PC-3 (cell line): ENCODE measurements at regions not wholly inside any gene's neighbourhood (a gene's known extent, or its start where the extent isn't known, plus 50 kb on each side); places are given as distances from the start of the nearest gene placed in this dataset.

Experiments
- EZH2 ChIP-seq: fragments of 300-600 bp; sonication (generic); IDR thresholded peaks from one replicate; pipeline ENCODE4 v1.6.1; 2017; ENCODE audit warnings: antibody characterized with exemption, mild to moderate bottlenecking, low read length; ENCODE audit not compliant: unreplicated experiment
- TF ChIP-seq, protein P1 (sequence below): fragments of 300-600 bp; sonication (generic); conservative IDR thresholded peaks from 2 replicates; pipeline ENCODE4 v1.5.1; 2017; ENCODE audit warnings: antibody characterized with exemption, low read depth, mild to moderate bottlenecking, low read length

- TF ChIP-seq, protein P1, sequence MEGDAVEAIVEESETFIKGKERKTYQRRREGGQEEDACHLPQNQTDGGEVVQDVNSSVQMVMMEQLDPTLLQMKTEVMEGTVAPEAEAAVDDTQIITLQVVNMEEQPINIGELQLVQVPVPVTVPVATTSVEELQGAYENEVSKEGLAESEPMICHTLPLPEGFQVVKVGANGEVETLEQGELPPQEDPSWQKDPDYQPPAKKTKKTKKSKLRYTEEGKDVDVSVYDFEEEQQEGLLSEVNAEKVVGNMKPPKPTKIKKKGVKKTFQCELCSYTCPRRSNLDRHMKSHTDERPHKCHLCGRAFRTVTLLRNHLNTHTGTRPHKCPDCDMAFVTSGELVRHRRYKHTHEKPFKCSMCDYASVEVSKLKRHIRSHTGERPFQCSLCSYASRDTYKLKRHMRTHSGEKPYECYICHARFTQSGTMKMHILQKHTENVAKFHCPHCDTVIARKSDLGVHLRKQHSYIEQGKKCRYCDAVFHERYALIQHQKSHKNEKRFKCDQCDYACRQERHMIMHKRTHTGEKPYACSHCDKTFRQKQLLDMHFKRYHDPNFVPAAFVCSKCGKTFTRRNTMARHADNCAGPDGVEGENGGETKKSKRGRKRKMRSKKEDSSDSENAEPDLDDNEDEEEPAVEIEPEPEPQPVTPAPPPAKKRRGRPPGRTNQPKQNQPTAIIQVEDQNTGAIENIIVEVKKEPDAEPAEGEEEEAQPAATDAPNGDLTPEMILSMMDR, result no peak
- no peak for TF ChIP-seq EZH2
Measured at GRCh38 chr3:193828477-193828876, 235.5 kb downstream of the OPA1 start.
